ENCODE measurements at regions not wholly inside any gene's neighbourhood (a gene's known extent, or its start where the extent isn't known, plus 50 kb on each side); places are given as distances from the start of the nearest gene placed in this dataset.

DNA sequence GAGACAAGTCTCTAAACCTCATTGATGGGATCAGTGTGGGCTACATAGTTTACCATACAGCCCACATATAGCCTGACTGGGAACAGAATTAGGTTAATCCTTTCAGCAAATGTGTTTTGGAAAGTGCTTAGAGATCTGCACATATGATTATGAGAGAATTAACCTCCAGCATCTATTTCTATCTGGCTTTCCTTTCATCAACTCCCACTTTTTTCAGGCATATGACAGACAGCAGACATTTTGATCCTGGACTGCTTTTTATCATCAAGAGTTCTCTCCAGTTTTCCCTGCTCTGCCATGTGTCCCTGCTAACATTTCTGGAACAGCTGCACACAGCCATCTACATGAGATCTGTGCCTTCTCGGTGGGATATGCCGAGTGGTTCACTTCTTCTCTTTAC lies 139.5 kb upstream of the LRP1B start:
- TF ChIP-seq ATF2 (IDR thresholded peaks at IDR 0.05; ENCODE audit: low read length): no peak
- TF ChIP-seq JUN (IDR thresholded peaks at IDR 0.05; ENCODE audit: low read depth, low read length): no peak
- TF ChIP-seq POLR2A (IDR thresholded peaks at IDR 0.05; ENCODE audit: control extremely low read depth in 1 of 2, low read depth in 2 of 2, low read length in 2 of 2): no peak
- no peak for TF ChIP-seq YY1 (IDR thresholded peaks at IDR 0.05; ENCODE audit: low read depth, low read length)
- TF ChIP-seq CREB1 (IDR thresholded peaks at IDR 0.05): no peak
- TF ChIP-seq CEBPB (IDR thresholded peaks at IDR 0.05; ENCODE audit: low read depth, low read length): no peak
- TF ChIP-seq EP300 (IDR thresholded peaks at IDR 0.05; ENCODE audit: borderline replicate concordance in 1 of 2, low read depth in 2 of 2, low read length in 2 of 2): no peak
- TF ChIP-seq CTCF (IDR thresholded peaks at IDR 0.05; ENCODE audit: control extremely low read depth in 1 of 3, insufficient read depth in 1 of 3, low read depth in 1 of 3, low read length in 3 of 3): no peak
- no peak for TF ChIP-seq CHD2 (IDR thresholded peaks at IDR 0.05; ENCODE audit: low read length)

Measured in H1 (cell line).